CD8-positive, alpha-beta memory T cell (primary cell): ENCODE measurements at regions not wholly inside any gene's neighbourhood (a gene's known extent, or its start where the extent isn't known, plus 50 kb on each side); places are given as distances from the start of the nearest gene placed in this dataset.

Experiments
- CTCF ChIA-PET: fragments of 350-600 bp; sonication (Branson Sonifier 250); formaldehyde crosslinking; loops from one replicate; lab custom pipeline; 2021; ENCODE audit warnings: antibody characterized with exemption; lab: Charles Lee
- POLR2A ChIA-PET: fragments of 350-600 bp; sonication (Branson Sonifier 250); formaldehyde crosslinking; loops from one replicate; lab custom pipeline; 2021; ENCODE audit warnings: antibody characterized with exemption; lab: Charles Lee
- DNase-seq, 5 donors: peaks; one replicate each; pipeline versions ENCODE4 v3.0.0 to v3.0.0-alpha.2; 2020 to 2022; ENCODE audit warnings: mixed read lengths in 1 of 5
- H3K27ac ChIP-seq: one replicate; pipeline ENCODE4 v1.7.0; 2013; ENCODE audit warnings: low read depth, mild to moderate bottlenecking, low read length, moderate library complexity
- H3K27me3 ChIP-seq: 2 replicates; pipeline ENCODE4 v1.7.0; 2013; ENCODE audit warnings: low read length, mild to moderate bottlenecking; ENCODE audit not compliant: insufficient read depth, poor library complexity, severe bottlenecking
- H3K36me3 ChIP-seq: 2 replicates; pipeline ENCODE4 v1.7.0; 2013; ENCODE audit warnings: mild to moderate bottlenecking, low read length, moderate library complexity; ENCODE audit not compliant: insufficient read depth
- H3K4me1 ChIP-seq: 2 replicates; pipeline ENCODE4 v1.7.0; 2013; ENCODE audit warnings: mild to moderate bottlenecking, low read length, moderate library complexity; ENCODE audit not compliant: insufficient read depth
- H3K4me3 ChIP-seq: 2 replicates; pipeline ENCODE4 v1.7.0; 2013; ENCODE audit warnings: mild to moderate bottlenecking, low read length
- H3K9me3 ChIP-seq: 2 replicates; pipeline ENCODE4 v1.7.0; 2013; ENCODE audit warnings: mild to moderate bottlenecking, low read length
- H3K27ac Mint-ChIP-seq, 8 donors: one replicate each; pipeline ENCODE4 v1.8.0; 2020 to 2021; ENCODE audit warnings: mixed read lengths in 8 of 8, mild to moderate bottlenecking in 6 of 8, inconsistent platforms in 3 of 8, moderate library complexity in 3 of 8
- H3K27me3 Mint-ChIP-seq, 2 donors: one replicate each; pipeline ENCODE4 v1.8.0; 2020 to 2021; ENCODE audit warnings: mixed read lengths in 2 of 2, mild to moderate bottlenecking in 1 of 2, moderate library complexity in 1 of 2
- H3K36me3 Mint-ChIP-seq, 3 donors: one replicate each; pipeline ENCODE4 v1.8.0; 2020 to 2021; ENCODE audit warnings: mixed read lengths in 3 of 3, inconsistent platforms in 1 of 3, mild to moderate bottlenecking in 1 of 3
- H3K4me1 Mint-ChIP-seq, 3 donors: one replicate each; pipeline ENCODE4 v1.8.0; 2020 to 2021; ENCODE audit warnings: mixed read lengths in 3 of 3, inconsistent platforms in 1 of 3, mild to moderate bottlenecking in 1 of 3
- H3K4me3 Mint-ChIP-seq, 7 donors: one replicate each; pipeline ENCODE4 v1.8.0; 2020 to 2021; ENCODE audit warnings: mixed read lengths in 7 of 7, mild to moderate bottlenecking in 6 of 7, moderate library complexity in 4 of 7, inconsistent platforms in 2 of 7
- H3K9me3 Mint-ChIP-seq, 5 donors: one replicate each; pipeline ENCODE4 v1.8.0; 2020 to 2022; ENCODE audit warnings: mixed read lengths in 5 of 5, mild to moderate bottlenecking in 3 of 5, moderate library complexity in 2 of 5, inconsistent platforms in 1 of 5

- Histone ChIP-seq H3K4me3 (no peak overlapping the region), H3K4me1 (no peaks in the 10 kb centered on the region), H3K27me3 (no peaks in the 10 kb centered on the region), H3K27ac (no peak overlapping the region), H3K36me3 (no peaks in the 10 kb centered on the region), H3K9me3 (no peaks in the 10 kb centered on the region)
- CTCF ChIA-PET = no interaction called here
- POLR2A ChIA-PET = no interaction called here
- Mint-ChIP-seq H3K27me3 (no peaks in the 10 kb centered on the region), H3K9me3 (peaks cover 0 to 8% (median 5%) of the 10 kb centered on the region in 5 donors), H3K4me1 (peaks cover 0 to 4% (median 0%) of the 10 kb centered on the region in 3 donors), H3K36me3 (no peaks in the 10 kb centered on the region), H3K27ac (no peak overlapping the region), H3K4me3 (peak overlapping the region in 2 of 7 donors; percentile 8 to 13)
- no peak for DNase-seq
Observed at GRCh38 chr2:166610180-166610912, 116.3 kb upstream of the SCN7A start.

GRCh38 chr2:166609183-166609959 is 115.3 kb upstream of the SCN7A start:
- Histone ChIP-seq H3K4me3 (no peak overlapping the region), H3K27ac (no peak overlapping the region), H3K9me3 (no peaks in the 10 kb centered on the region), H3K4me1 (no peaks in the 10 kb centered on the region), H3K36me3 (no peaks in the 10 kb centered on the region), H3K27me3 (no peaks in the 10 kb centered on the region)
- no peak for DNase-seq
- Mint-ChIP-seq H3K36me3 (no peaks in the 10 kb centered on the region), H3K27ac (no peak overlapping the region), H3K9me3 (peaks cover 0 to 12% (median 8%) of the 10 kb centered on the region in 5 donors), H3K4me1 (peaks cover 0 to 4% (median 0%) of the 10 kb centered on the region in 3 donors), H3K4me3 (no peak overlapping the region), H3K27me3 (no peaks in the 10 kb centered on the region)
- CTCF ChIA-PET = no interaction called here
- POLR2A ChIA-PET = no interaction called here

GRCh38 chr2:166607880-166608279 is 113.8 kb upstream of the SCN7A start:
- ChIA-PET POLR2A (no interaction called here), CTCF (no interaction called here)
- Mint-ChIP-seq H3K36me3 (no peaks in the 10 kb centered on the region), H3K27me3 (no peaks in the 10 kb centered on the region), H3K4me3 (no peak overlapping the region), H3K4me1 (peaks cover 0 to 4% (median 0%) of the 10 kb centered on the region in 3 donors), H3K9me3 (peaks cover 0 to 12% (median 8%) of the 10 kb centered on the region in 5 donors), H3K27ac (no peak overlapping the region)
- H3K27me3 ChIP-seq = no peaks in the 10 kb centered on the region
- DNase-seq = no peak
- H3K4me3 ChIP-seq = no peak overlapping the region
- no peak overlapping the region for H3K27ac ChIP-seq
- no peaks in the 10 kb centered on the region for H3K9me3 ChIP-seq
- no peaks in the 10 kb centered on the region for H3K36me3 ChIP-seq
- H3K4me1 ChIP-seq = no peaks in the 10 kb centered on the region

GRCh38 chr2:166593403-166593802 is 99.4 kb upstream of the SCN7A start:
- H3K9me3 Mint-ChIP-seq = peaks cover 4 to 9% (median 5%) of the 10 kb centered on the region in 5 donors
- Histone ChIP-seq H3K27ac (no peak overlapping the region), H3K27me3 (no peaks in the 10 kb centered on the region), H3K4me1 (no peaks in the 10 kb centered on the region), H3K4me3 (no peak overlapping the region), H3K9me3 (no peaks in the 10 kb centered on the region), H3K36me3 (no peaks in the 10 kb centered on the region)
- H3K4me1 Mint-ChIP-seq = no peaks in the 10 kb centered on the region
- no peak overlapping the region for H3K4me3 Mint-ChIP-seq
- CTCF ChIA-PET = no interaction called here
- POLR2A ChIA-PET = no interaction called here
- no peak for DNase-seq
- H3K27me3 Mint-ChIP-seq = no peaks in the 10 kb centered on the region
- H3K27ac Mint-ChIP-seq = no peak overlapping the region
- no peaks in the 10 kb centered on the region for H3K36me3 Mint-ChIP-seq

GRCh38 chr2:166592750-166593149 is 98.7 kb upstream of the SCN7A start:
- Mint-ChIP-seq H3K4me3 (no peak overlapping the region), H3K27me3 (no peaks in the 10 kb centered on the region), H3K36me3 (no peaks in the 10 kb centered on the region), H3K9me3 (peaks cover 4 to 9% (median 5%) of the 10 kb centered on the region in 5 donors), H3K4me1 (no peaks in the 10 kb centered on the region), H3K27ac (no peak overlapping the region)
- Histone ChIP-seq H3K4me1 (no peaks in the 10 kb centered on the region), H3K27me3 (no peaks in the 10 kb centered on the region), H3K36me3 (no peaks in the 10 kb centered on the region), H3K27ac (no peak overlapping the region), H3K4me3 (no peak overlapping the region), H3K9me3 (no peaks in the 10 kb centered on the region)
- DNase-seq = no peak
- CTCF ChIA-PET = no interaction called here
- POLR2A ChIA-PET = no interaction called here

- H3K9me3 Mint-ChIP-seq = peaks cover 0 to 8% (median 4%) of the 10 kb centered on the region in 5 donors
- no peaks in the 10 kb centered on the region for H3K27me3 Mint-ChIP-seq
- no peaks in the 10 kb centered on the region for H3K36me3 Mint-ChIP-seq
- H3K4me3 ChIP-seq = no peak overlapping the region
- H3K4me1 Mint-ChIP-seq = no peaks in the 10 kb centered on the region
- no peak for DNase-seq
- no peaks in the 10 kb centered on the region for H3K36me3 ChIP-seq
- no peaks in the 10 kb centered on the region for H3K27me3 ChIP-seq
- H3K27ac ChIP-seq = no peak overlapping the region
- POLR2A ChIA-PET = no interaction called here
- H3K4me1 ChIP-seq = no peaks in the 10 kb centered on the region
- H3K4me3 Mint-ChIP-seq = no peak overlapping the region
- CTCF ChIA-PET = no interaction called here
- H3K27ac Mint-ChIP-seq = no peak overlapping the region
- H3K9me3 ChIP-seq = no peaks in the 10 kb centered on the region
Observed at GRCh38 chr2:166591226-166591625, 97.2 kb upstream of the SCN7A start.

GRCh38 chr2:166573391-166573790 is 79.3 kb upstream of the SCN7A start:
- Mint-ChIP-seq H3K36me3 (no peaks in the 10 kb centered on the region), H3K27me3 (peaks cover 0 to 1% of the 10 kb centered on the region in 2 donors), H3K9me3 (no peaks in the 10 kb centered on the region), H3K4me1 (no peaks in the 10 kb centered on the region), H3K27ac (no peak overlapping the region), H3K4me3 (no peak overlapping the region)
- Histone ChIP-seq H3K27ac (no peak overlapping the region), H3K4me3 (no peak overlapping the region), H3K36me3 (no peaks in the 10 kb centered on the region), H3K4me1 (no peaks in the 10 kb centered on the region), H3K27me3 (no peaks in the 10 kb centered on the region), H3K9me3 (no peaks in the 10 kb centered on the region)
- CTCF ChIA-PET = no interaction called here
- DNase-seq = no peak
- POLR2A ChIA-PET = no interaction called here

- Histone ChIP-seq H3K27me3 (no peaks in the 10 kb centered on the region), H3K36me3 (no peaks in the 10 kb centered on the region), H3K4me1 (no peaks in the 10 kb centered on the region), H3K27ac (no peak overlapping the region), H3K4me3 (no peak overlapping the region), H3K9me3 (no peaks in the 10 kb centered on the region)
- Mint-ChIP-seq H3K36me3 (no peaks in the 10 kb centered on the region), H3K27ac (no peak overlapping the region), H3K4me1 (no peaks in the 10 kb centered on the region), H3K4me3 (no peak overlapping the region), H3K27me3 (no peaks in the 10 kb centered on the region), H3K9me3 (no peaks in the 10 kb centered on the region)
- DNase-seq = no peak
- POLR2A ChIA-PET = no interaction called here
- CTCF ChIA-PET = no interaction called here
Observed at GRCh38 chr2:166572937-166573336, 78.9 kb upstream of the SCN7A start.
